ENCODE measurements at regions not wholly inside any gene's neighbourhood (a gene's known extent, or its start where the extent isn't known, plus 50 kb on each side); places are given as distances from the start of the nearest gene placed in this dataset.

GRCh38 chr19:28257396-28257795 is 955.6 kb downstream of the UQCRFS1 start:
- ATAC-seq = no peak
- DNase-seq (ENCODE audit: low spot score in 2 of 2) = no peak
- Mint-ChIP-seq H3K36me3 (no peaks in the 10 kb centered on the region), H3K4me1 (no peaks in the 10 kb centered on the region), H3K9me3 (peaks cover 4% of the 10 kb centered on the region), H3K4me3 (no peak overlapping the region), H3K27ac (no peak overlapping the region)

DNA sequence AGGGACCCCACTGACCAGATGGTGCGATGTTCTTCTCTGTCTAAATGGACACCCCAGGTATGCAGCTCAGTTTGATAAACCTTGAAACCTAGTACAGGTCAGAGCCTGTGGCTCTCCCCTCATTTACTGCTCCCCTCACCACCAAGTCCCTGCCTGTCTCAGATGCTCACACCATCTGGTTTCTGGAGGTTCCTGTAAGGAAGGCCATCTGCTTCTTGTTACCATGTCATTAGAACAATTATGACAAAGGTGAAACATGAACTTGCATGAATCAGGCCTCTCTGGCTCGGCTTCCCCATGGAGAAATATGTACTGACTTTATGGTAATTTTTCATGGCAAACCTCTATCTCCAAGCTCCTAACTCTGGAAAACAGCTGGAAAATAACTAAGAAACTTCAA is 965.7 kb downstream of the UQCRFS1 start:
- H3K9me3 Mint-ChIP-seq = no peaks in the 10 kb centered on the region
- no peak for ATAC-seq
- no peak overlapping the region for H3K4me3 Mint-ChIP-seq
- H3K36me3 Mint-ChIP-seq = no peaks in the 10 kb centered on the region
- H3K4me1 Mint-ChIP-seq = no peaks in the 10 kb centered on the region
- no peak for DNase-seq (ENCODE audit: low spot score in 2 of 2)
- H3K27ac Mint-ChIP-seq = no peak overlapping the region

DNA sequence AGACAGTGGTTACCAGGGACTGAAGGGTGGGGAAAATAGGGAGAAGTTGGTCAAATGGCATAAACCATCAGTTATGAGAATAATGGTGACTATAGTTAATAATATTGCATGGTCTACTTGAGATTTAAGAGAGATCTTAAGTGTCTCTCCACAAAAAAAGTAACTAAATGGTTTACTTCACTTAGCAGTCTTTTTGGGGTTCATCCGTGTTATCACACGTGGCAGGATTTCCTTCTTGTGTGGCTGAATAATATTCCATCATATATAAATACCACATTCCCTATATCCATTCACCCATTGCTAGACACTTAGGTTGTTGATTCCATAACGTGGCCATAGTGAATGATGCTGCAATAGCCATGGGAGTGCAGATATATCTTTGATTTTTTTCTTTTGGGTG is 967.0 kb downstream of the UQCRFS1 start:
- no peak overlapping the region for H3K4me3 Mint-ChIP-seq
- no peaks in the 10 kb centered on the region for H3K4me1 Mint-ChIP-seq
- no peaks in the 10 kb centered on the region for H3K36me3 Mint-ChIP-seq
- no peak for DNase-seq (ENCODE audit: low spot score in 2 of 2)
- H3K9me3 Mint-ChIP-seq = no peaks in the 10 kb centered on the region
- no peak for ATAC-seq
- H3K27ac Mint-ChIP-seq = no peak overlapping the region

DNA sequence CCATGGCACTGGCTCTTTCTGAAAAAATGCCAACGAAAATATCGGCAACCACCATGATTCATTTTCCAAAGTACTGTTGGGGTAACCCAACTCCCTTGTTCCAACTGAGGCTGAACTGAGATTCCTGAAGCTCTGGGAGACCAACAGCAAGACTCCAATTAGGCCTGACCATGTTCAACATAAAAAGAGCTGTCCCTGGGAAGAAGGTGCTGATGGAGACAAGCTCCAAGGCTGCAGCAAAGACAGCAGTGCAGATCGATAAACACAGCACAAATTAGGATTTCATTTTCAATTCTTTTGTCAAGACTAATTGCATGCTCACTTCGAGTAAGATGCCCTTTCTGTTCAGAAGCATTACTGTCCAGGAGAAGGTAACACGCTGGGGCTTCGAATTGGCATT is 968.0 kb downstream of the UQCRFS1 start:
- no peaks in the 10 kb centered on the region for H3K9me3 Mint-ChIP-seq
- H3K36me3 Mint-ChIP-seq = no peaks in the 10 kb centered on the region
- no peak overlapping the region for H3K27ac Mint-ChIP-seq
- no peak for DNase-seq (ENCODE audit: low spot score in 2 of 2)
- H3K4me1 Mint-ChIP-seq = no peaks in the 10 kb centered on the region
- H3K4me3 Mint-ChIP-seq = no peak overlapping the region
- ATAC-seq = no peak

DNA sequence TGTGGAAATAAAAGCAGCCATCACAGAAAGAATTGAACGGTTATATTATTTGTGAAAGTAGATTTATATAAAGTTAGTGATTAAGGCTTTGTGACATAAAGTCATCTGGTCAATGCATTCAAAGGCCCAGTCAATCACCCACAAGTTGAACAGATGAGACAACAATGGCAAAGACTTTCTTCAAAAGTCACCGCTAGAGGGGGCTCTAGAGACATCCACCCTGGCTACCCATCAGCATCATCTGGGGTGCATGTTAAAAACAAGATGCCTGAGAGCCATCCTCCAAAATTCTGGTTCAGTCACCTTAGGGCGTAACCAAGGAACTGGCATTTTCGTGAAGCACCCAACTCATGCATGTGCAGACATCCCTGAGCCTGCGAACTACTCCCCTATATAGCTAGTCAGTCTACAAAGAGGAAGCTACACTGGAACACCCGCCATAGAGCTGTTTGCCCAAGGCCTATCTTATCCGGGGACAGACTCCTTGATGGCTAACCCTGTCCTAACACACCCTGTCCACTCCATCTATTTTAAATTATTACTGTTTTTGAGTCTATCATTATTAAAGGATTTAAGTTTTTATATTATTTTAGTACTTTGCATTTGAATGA is 970.5 kb downstream of the UQCRFS1 start:
- peak in 1 of 2 donors; percentile 49 for DNase-seq (ENCODE audit: low spot score in 2 of 2)
- H3K4me3 Mint-ChIP-seq = no peak overlapping the region

DNA sequence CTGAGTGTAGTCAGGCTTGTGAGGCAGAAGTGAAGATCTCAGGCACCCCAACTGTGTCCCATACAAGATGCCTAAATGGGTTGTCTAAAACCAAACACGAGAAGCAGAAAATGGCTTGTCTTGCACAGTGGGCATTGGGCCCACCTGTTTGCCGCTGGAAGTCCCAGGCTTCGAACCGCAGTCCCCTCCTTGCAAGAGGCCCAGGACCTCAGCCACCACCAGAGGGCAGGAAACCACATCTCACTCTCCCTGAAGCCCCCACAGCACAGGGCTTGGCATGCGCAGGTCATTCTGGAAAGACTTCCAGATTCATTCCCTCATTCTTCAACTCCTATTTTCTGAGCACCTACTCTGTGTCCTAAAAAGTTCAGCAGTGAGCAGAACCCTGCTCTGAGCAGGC is 973.7 kb downstream of the UQCRFS1 start:
- no peak for ATAC-seq
- DNase-seq (ENCODE audit: low spot score in 2 of 2) = no peak
- no peaks in the 10 kb centered on the region for H3K4me1 Mint-ChIP-seq
- H3K4me3 Mint-ChIP-seq = no peak overlapping the region
- H3K9me3 Mint-ChIP-seq = no peaks in the 10 kb centered on the region
- no peak overlapping the region for H3K27ac Mint-ChIP-seq
- H3K36me3 Mint-ChIP-seq = no peaks in the 10 kb centered on the region

More for the DNA sequence above, 970.5 kb downstream of the UQCRFS1 start:
- Mint-ChIP-seq H3K4me1 (no peaks in the 10 kb centered on the region), H3K27ac (no peak overlapping the region), H3K36me3 (no peaks in the 10 kb centered on the region), H3K9me3 (no peaks in the 10 kb centered on the region)
- no peak for ATAC-seq

DNA sequence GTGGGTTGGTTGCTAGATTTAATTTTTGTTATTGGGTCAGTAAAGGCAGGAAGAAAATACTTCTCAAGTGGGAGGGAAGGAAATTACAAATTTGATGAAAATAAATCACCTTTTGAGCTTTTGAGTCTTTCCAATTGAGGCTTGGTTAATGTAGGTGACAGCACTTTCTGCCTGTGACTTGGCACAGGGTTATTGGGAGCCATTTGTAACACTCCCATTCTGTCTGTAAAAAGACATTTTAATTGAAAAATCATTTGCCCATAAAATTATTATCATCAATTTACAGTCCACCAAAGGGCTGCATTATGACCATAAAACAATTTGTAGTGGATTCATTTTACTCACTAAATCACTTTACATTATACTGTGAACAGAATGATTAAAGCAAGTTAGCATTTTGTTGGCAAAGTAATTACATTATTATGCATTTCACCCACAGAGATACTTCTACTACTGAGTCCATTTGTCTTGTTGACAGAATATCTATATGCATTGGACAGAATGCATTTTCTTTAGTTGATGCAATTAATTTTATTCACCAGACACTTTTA is 974.6 kb downstream of the UQCRFS1 start:
- Mint-ChIP-seq H3K4me1 (no peaks in the 10 kb centered on the region), H3K27ac (no peak overlapping the region), H3K4me3 (no peak overlapping the region), H3K36me3 (no peaks in the 10 kb centered on the region), H3K9me3 (no peaks in the 10 kb centered on the region)
- ATAC-seq (no peak), DNase-seq (ENCODE audit: low spot score in 2 of 2) (no peak)

DNA sequence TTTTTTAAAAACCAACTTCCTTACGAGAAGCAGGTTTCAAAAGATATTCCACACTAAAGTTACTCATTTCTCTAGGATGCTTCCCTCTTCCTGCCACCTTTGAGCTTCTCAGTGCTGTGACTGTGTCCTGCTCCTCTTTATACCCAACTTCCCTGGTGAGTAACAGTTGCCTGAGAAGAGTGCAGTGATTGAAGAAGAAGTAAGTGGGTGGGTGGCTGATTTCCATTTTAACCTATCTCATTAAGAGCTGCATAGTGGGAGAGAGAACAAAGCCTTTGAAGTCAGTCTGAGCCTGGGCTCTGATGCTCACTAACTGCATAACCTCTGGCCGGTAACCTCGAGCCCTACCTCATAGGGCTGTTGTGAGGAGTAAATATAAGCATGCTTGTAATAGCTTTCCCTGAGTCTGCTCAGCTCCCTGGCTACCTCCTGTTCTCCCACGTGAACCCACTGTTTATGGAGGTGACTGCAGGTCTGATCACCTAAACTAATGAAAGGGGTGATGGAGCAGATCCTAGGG is 977.3 kb downstream of the UQCRFS1 start:
- H3K4me3 Mint-ChIP-seq = no peak overlapping the region
- H3K36me3 Mint-ChIP-seq = no peaks in the 10 kb centered on the region
- H3K9me3 Mint-ChIP-seq = no peaks in the 10 kb centered on the region
- DNase-seq (ENCODE audit: low spot score in 2 of 2) (no peak), ATAC-seq (no peak)
- no peaks in the 10 kb centered on the region for H3K4me1 Mint-ChIP-seq
- H3K27ac Mint-ChIP-seq = no peak overlapping the region

DNA sequence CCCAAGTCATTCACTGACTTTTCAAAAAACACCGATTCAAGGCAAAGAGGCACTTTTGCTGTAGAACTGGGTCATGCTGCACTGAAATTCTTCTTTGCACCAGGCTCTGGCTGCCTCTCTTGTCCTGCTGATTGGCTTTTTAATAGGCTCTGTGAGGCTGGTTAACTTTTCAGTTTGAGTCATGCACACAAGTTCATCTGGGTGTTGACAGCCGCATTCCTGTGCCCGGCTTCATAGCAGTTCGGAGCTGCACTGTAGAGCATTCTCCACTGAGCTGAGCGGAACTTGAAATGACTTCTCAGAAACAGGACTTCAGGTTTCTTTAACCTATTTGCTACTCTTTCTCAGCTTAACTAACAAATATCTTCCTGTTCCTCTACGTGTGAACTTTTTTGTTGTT is 978.3 kb downstream of the UQCRFS1 start:
- Mint-ChIP-seq H3K4me1 (no peaks in the 10 kb centered on the region), H3K36me3 (no peaks in the 10 kb centered on the region), H3K27ac (no peak overlapping the region), H3K9me3 (peaks cover 4% of the 10 kb centered on the region), H3K4me3 (no peak overlapping the region)
- DNase-seq (ENCODE audit: low spot score in 2 of 2) = no peak
- ATAC-seq = no peak

GRCh38 chr19:28228854-28229253 is 984.1 kb downstream of the UQCRFS1 start:
- Mint-ChIP-seq H3K27ac (no peak overlapping the region), H3K9me3 (peaks cover 4% of the 10 kb centered on the region), H3K4me1 (no peaks in the 10 kb centered on the region), H3K36me3 (no peaks in the 10 kb centered on the region), H3K4me3 (no peak overlapping the region)
- ATAC-seq (no peak), DNase-seq (ENCODE audit: low spot score in 2 of 2) (no peak)

- peaks cover 7% of the 10 kb centered on the region for H3K9me3 Mint-ChIP-seq
- H3K4me3 Mint-ChIP-seq = no peak overlapping the region
- H3K27ac Mint-ChIP-seq = no peak overlapping the region
- ATAC-seq = no peak
- DNase-seq (ENCODE audit: low spot score in 2 of 2) = no peak
- H3K4me1 Mint-ChIP-seq = no peaks in the 10 kb centered on the region
- no peaks in the 10 kb centered on the region for H3K36me3 Mint-ChIP-seq
These were observed 988.5 kb downstream of the UQCRFS1 start for GRCh38 chr19:28224441-28224840.

DNA sequence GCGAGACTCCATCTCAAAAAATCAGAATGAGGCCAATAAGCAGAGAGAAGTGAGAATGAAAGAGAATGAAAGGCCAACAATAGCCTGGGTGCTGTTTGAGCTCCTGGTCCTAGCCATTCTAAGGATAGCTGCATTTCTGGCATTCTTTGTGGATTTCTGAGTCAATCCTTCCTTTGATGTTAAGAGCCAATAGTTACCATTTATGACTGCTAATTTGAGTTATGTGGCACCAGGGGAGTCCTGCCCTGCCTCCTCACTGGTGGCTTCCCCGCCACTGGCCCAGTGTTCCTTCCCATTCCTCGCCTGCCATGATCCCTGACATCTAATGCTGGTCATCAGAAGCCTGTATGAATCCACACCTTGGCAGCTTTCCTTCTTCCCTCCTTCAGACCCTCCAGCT is 991.2 kb downstream of the UQCRFS1 start:
- no peaks in the 10 kb centered on the region for H3K4me1 Mint-ChIP-seq
- DNase-seq (ENCODE audit: low spot score in 2 of 2) (no peak), ATAC-seq (no peak)
- H3K36me3 Mint-ChIP-seq = no peaks in the 10 kb centered on the region
- peaks cover 7% of the 10 kb centered on the region for H3K9me3 Mint-ChIP-seq
- no peak overlapping the region for H3K4me3 Mint-ChIP-seq
- no peak overlapping the region for H3K27ac Mint-ChIP-seq

DNA sequence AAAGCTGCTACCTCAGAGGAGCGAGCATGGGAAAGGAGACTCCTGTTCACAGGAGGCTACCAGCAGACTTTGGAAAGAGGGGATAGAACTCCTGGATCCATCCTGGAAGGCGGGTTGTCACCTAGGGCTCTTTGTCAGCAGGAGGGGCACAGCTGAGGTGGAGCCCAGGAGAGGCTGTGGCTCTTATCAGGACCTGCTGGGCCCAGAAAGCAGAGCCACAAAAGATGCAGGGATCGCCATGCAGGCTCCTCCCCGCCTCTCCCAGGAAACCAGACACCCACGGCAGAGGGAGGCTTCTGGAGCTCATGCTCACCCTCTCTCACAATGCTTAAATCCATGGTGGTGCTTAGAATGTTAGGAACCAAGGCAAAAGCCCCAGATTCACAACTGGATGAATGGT is 994.2 kb downstream of the UQCRFS1 start:
- no peaks in the 10 kb centered on the region for H3K36me3 Mint-ChIP-seq
- ATAC-seq (no peak), DNase-seq (ENCODE audit: low spot score in 2 of 2) (no peak)
- peaks cover 13% of the 10 kb centered on the region for H3K9me3 Mint-ChIP-seq
- no peaks in the 10 kb centered on the region for H3K4me1 Mint-ChIP-seq
- no peak overlapping the region for H3K4me3 Mint-ChIP-seq
- no peak overlapping the region for H3K27ac Mint-ChIP-seq

DNA sequence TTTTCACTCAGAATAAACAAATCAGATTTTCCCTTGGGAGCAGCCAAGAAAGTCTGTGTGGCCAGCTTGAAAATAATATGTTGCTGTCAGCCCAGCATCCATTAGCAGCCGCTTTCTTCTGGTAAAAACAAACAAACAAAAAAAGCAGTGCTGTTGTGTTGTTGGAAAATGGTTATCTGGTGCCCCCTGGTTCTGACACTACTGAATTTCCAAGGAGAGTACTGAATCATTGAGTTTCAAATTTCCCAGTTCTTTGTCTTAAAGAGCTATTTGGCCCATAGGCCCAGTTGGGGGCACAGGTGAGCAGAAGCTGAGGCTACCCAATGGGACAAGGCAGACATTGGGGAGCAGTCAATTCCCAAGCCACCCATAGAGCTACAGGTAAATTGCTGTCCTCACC is 995.9 kb downstream of the UQCRFS1 start:
- Mint-ChIP-seq H3K4me3 (no peak overlapping the region), H3K27ac (no peak overlapping the region), H3K4me1 (no peaks in the 10 kb centered on the region), H3K36me3 (no peaks in the 10 kb centered on the region), H3K9me3 (peaks cover 8% of the 10 kb centered on the region)
- ATAC-seq (no peak), DNase-seq (ENCODE audit: low spot score in 2 of 2) (no peak)

DNA sequence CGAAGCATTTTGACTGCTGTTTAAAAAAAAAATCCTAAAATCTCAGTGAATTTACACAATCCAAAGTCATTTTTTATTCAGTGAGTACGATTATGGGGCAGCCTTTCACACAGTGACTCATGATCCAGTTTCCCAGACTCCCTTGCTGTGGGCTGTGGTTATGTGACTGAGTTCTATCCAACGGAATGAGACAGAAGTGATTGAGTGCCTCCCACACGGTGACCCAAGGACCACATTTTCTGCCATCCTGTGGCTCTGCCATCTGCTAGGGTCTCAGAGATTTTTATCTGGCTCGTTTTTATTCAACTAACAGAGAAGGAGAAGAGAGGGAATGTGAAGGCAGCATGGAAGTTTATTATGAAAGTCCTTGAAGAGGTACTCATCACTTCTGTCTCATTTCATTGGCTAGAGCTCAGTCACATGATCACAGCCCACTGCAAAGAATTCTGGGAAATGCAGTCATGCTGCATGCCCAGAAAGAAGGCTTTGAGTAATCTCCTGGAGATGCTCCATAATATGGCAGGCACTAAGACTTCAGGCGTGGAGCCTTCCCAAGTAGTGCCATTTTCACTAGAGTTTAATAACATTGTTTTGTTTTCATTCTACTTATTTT is 999.4 kb downstream of the UQCRFS1 start:
- H3K36me3 Mint-ChIP-seq = no peaks in the 10 kb centered on the region
- DNase-seq (ENCODE audit: low spot score in 2 of 2) (no peak), ATAC-seq (no peak)
- no peak overlapping the region for H3K27ac Mint-ChIP-seq
- H3K9me3 Mint-ChIP-seq = peaks cover 11% of the 10 kb centered on the region
- no peaks in the 10 kb centered on the region for H3K4me1 Mint-ChIP-seq
- H3K4me3 Mint-ChIP-seq = no peak overlapping the region

DNA sequence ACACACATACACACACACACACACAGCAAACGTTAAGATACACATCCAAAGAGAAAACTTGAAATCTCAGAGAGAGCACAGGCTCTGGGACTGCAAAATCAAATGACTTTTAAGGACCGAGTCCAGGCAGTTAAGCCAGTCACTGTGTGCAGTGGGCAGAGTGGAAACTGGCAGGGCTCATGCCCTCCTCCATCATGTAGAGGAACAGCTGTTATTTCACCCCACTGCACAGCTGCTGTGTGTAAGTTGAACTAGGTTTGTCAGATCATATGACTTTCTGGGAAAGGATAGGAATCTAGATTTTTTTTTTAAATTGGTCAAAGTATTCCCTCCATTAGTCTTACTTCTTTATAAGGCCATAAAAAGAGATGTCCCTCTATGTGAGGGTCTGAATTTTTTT is 1002.1 kb downstream of the UQCRFS1 start:
- no peak overlapping the region for H3K27ac Mint-ChIP-seq
- no peaks in the 10 kb centered on the region for H3K36me3 Mint-ChIP-seq

More for the DNA sequence above, 1002.1 kb downstream of the UQCRFS1 start:
- no peak overlapping the region for H3K4me3 Mint-ChIP-seq
- ATAC-seq (no peak), DNase-seq (ENCODE audit: low spot score in 2 of 2) (no peak)
- H3K9me3 Mint-ChIP-seq = peaks cover 13% of the 10 kb centered on the region
- no peaks in the 10 kb centered on the region for H3K4me1 Mint-ChIP-seq
